NCI-H226 (cell line): ENCODE measurements at regions not wholly inside any gene's neighbourhood (a gene's known extent, or its start where the extent isn't known, plus 50 kb on each side); places are given as distances from the start of the nearest gene placed in this dataset.

Source experiments
- DNase-seq: peaks from one replicate; pipeline ENCODE4 v3.0.0-alpha.2; 2015

- no peak for DNase-seq
These were observed 372.1 kb downstream of the ACTL7B start for GRCh38 chr9:108483676-108484075.

GRCh38 chr9:108479989-108480652 is 375.7 kb downstream of the ACTL7B start:
- DNase-seq, result no peak

DNA sequence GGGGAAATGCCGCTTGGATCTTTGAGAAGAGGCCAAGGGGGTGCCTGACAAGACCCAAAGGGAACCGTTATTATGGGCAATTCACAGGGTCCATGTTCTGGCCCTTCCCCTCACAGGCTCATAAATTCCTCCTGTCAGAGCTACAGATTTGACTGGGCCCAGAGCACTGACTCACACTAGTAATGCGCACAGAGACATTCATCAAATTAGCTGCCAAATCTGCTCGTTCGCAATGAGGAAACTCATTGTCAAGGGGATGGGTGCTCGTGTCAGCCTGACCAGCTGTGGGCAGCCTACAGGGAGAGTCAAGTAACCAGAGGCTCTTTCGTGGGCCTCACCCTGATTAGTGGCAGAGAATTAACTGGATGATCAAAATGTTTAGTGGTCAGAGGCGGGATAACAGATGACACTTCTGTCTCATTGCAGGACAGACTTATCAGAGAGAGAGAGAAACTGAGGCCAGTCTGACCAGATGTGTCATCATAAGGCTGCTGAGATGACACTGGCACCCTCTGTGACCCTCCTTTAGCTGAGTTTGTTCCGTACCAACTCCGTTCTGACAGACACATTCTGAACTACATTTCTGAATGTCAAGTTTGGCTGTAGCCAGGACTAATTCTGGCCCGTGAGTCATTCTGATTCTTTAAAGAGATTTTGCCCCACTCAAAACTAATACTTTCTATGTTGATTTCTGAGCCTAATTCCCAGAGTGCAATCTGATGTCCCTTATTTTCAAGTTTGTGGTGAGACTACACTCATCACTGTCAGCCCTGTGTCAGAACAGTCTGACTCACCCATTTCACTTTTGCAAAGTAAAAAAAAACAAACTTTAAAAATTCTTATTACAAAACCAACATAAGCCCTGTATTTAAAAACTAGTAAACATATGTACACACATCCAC is 377.1 kb downstream of the ACTL7B start:
- peak; percentile 96 for DNase-seq

- DNase-seq, result peak; percentile 48
These were observed 378.2 kb downstream of the ACTL7B start for GRCh38 chr9:108477529-108478006.

- peak; percentile 8 for DNase-seq
These were observed 379.2 kb downstream of the ACTL7B start for GRCh38 chr9:108476574-108476973.

DNA sequence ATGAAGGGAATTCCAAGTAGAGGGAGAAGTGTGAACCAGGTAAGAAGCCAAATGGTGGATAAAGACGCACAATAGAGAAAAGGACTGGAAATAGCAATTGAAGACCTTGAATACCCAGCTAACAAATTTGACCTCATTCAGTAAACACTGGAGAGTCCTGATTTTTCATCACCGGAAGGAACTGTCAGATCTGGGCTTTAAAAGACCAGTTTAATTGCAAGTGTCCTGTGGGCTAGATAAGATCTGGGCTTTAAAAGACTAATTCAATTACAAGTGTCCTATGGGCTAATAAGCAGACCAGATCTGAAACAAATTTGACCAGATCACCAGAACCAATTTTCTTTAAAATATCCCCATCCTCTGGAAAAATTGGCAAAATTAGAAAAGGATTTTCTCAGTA is 380.0 kb downstream of the ACTL7B start:
- DNase-seq, result no peak

DNA sequence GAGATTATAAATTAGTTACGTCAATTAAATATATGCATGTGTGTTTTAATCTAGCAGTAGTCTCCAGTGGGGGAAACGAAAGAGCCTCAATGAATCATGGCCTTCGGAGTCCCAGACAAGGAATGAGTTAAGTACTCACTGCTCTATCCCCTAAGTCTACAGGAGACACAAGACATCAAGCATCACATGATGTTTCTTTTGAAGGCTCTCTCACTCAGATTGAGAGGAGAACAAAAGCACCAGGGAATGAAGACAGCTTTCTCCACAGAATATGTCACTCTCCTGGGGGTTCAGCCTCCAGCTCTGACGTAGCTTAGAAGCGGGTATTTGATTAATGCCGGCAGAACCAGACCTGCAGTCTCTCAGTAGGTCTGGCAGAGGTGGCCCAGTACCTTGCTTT is 381.4 kb downstream of the ACTL7B start:
- DNase-seq, result no peak

GRCh38 chr9:108473209-108474112 is 382.3 kb downstream of the ACTL7B start:
- DNase-seq, result peak; percentile 64

DNA sequence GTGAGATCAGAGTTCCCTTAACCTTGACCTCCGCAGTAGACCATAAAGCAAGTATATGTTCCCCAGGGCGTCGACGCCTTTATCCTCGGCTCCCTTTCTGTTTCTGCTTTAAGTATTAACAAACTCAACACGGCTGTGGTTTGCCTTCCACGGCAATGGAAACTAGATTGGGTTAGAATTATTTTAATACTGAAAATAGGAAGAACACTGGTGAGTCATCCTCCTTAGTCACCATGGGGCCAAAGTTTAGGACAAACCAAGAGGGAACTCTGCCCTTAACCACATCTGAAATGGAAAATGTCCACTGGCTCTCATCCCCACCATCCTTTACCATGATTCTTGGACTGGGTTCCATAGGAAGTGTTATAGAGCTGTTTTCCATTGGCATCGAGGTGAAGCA is 386.1 kb downstream of the ACTL7B start:
- no peak for DNase-seq

DNA sequence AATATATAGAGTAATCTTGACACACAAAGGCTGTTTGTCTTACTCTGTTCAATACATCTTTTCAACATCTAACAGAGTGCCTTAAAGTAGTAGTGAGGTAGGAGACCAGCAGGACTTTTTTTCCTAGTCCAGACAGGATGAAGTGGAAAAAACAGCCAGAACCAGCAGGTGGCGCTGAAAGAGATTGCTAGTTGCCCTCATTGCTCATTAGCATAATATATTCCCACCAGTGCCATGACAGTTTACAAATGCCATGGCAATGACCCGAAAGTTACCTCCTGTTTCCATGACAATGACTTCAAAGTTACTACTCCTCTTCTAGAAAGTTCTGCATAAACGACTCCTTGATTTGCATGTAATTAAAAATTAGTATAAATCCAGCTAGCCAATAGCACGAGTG is 387.4 kb downstream of the ACTL7B start:
- DNase-seq, result peak; percentile 16

GRCh38 chr9:108467653-108468324 is 388.0 kb downstream of the ACTL7B start:
- peak; percentile 42 for DNase-seq

GRCh38 chr9:108467161-108467560 is 388.6 kb downstream of the ACTL7B start:
- no peak for DNase-seq

- DNase-seq, result no peak
These were observed 389.5 kb downstream of the ACTL7B start for GRCh38 chr9:108466304-108466703.

DNA sequence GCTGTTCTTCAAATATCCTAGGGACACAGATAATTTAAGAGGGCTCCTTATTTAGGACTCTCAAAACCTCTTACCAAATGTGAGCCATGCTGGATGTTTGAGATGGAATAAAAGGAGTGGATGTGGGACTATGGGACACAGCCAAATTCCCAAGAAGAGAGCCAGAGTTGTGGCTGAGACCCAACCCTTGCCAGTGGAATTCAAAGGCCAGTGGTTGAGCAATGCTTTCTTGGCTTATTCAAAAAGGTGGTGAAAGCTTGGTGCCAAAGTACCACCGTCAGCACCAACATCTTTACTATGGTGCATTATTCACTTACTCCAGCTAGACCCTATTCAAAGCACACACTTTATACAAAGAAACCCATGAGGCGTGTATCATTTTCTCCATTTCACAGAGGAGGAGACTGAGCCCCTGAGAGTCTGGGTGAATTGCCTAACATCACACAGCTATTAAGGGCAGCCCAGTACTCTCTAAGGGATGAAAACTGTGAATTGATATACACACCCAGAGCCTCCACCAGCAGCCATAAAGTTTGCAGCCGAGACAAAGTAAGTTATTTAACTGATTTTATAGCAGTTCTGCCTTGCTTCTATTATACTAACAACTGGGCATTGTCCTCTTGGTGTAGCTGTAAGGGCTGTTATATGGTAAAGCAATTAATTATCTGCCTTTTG is 391.7 kb downstream of the ACTL7B start:
- no peak for DNase-seq

DNA sequence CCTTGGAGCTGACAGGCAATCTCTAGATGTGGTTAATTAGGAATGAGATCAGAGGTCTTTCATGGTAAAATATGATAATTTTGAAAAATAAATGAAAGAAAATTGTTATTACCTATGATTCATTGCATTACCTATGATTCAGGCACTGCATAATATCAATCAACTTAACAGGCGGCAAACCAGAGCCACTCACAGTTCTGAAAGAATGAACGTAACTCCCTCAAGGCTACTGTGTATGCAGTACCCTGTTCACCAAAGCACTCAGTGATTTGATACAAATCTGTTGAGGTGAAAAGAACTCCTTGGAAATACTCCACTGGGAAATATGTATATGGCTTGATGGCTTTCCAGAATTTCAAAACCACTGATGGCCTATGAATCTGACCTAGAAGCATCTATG is 398.9 kb downstream of the ACTL7B start:
- no peak for DNase-seq

DNA sequence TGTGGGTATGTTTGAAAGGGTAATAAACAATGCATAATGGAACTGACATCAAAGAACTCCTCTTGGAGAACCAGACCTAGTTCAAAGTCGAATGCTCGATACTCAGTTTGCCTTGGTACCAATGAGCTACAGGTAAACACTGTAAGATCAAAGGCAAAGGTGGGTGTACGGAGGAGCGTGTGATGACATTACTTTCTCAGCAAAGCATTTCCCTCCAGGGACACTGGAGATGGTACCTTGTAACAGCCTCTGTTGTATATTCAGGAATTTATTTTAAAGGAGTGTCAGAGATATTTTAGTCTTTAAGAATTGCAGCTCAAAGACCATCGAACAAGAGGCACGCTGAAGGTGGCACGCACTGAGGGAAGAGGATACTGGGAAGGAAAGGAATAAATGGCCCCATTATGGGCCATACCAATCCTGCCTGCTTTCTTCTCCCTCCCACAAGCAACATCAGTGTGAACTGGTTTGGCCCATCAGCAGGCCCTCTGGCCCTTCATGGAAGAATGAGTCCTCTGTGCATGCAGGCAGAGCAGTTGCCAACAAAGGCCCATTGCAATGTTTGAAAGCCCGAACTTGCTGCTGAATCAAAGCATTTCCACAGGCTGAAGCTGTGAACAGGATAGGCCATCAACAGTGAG is 410.2 kb downstream of the ACTL7B start:
- DNase-seq, result no peak

GRCh38 chr9:108444400-108445358 is 411.1 kb downstream of the ACTL7B start:
- peak; percentile 86 for DNase-seq

- peak; percentile 79 for DNase-seq
These were observed 412.0 kb downstream of the ACTL7B start for GRCh38 chr9:108443741-108444140.

- no peak for DNase-seq
These were observed 412.7 kb downstream of the ACTL7B start for GRCh38 chr9:108443019-108443633.

- DNase-seq, result no peak
These were observed 413.2 kb downstream of the ACTL7B start for GRCh38 chr9:108442627-108443018.
